ENCODE measurements at regions not wholly inside any gene's neighbourhood (a gene's known extent, or its start where the extent isn't known, plus 50 kb on each side); places are given as distances from the start of the nearest gene placed in this dataset.

DNA sequence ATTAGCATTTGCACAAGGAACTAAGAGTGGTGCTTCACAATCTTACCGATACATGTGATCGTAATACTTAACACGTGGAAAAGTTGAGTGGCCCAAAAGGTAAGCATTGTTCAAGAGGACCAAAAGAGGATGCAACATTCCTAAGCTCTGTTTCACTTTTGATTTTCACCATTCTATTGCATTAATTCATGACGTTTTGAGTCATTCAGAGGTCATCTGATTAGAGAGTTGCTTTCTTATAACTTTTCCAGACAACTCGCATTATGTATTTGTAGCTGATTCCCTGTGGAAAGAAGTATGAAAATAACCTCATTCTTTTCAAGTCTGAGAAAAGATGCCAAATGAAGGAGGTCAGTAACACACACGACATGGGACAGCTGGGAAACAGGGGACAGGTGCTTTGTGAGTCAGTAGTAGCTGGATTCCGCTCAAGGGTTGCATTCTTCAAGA is 344.4 kb downstream of the RND3 start:
- H3K9me3 ChIP-seq: no peaks in the 10 kb centered on the region
- H3K4me1 ChIP-seq: no peaks in the 10 kb centered on the region
- no peaks in the 10 kb centered on the region for H3K27me3 ChIP-seq
- H3K27ac ChIP-seq: no peak overlapping the region
- no peaks in the 10 kb centered on the region for H3K36me3 ChIP-seq
- no peak overlapping the region for H3K4me3 ChIP-seq
- intact Hi-C loops (cut with DNase I; ENCODE audit: low total_unique reads): no loop called here
- TF ChIP-seq, protein P1, sequence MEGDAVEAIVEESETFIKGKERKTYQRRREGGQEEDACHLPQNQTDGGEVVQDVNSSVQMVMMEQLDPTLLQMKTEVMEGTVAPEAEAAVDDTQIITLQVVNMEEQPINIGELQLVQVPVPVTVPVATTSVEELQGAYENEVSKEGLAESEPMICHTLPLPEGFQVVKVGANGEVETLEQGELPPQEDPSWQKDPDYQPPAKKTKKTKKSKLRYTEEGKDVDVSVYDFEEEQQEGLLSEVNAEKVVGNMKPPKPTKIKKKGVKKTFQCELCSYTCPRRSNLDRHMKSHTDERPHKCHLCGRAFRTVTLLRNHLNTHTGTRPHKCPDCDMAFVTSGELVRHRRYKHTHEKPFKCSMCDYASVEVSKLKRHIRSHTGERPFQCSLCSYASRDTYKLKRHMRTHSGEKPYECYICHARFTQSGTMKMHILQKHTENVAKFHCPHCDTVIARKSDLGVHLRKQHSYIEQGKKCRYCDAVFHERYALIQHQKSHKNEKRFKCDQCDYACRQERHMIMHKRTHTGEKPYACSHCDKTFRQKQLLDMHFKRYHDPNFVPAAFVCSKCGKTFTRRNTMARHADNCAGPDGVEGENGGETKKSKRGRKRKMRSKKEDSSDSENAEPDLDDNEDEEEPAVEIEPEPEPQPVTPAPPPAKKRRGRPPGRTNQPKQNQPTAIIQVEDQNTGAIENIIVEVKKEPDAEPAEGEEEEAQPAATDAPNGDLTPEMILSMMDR (IDR thresholded peaks at IDR 0.05): no peak
- TF ChIP-seq POLR2A (IDR thresholded peaks at IDR 0.05): no peak
- no peak for DNase-seq

DNA sequence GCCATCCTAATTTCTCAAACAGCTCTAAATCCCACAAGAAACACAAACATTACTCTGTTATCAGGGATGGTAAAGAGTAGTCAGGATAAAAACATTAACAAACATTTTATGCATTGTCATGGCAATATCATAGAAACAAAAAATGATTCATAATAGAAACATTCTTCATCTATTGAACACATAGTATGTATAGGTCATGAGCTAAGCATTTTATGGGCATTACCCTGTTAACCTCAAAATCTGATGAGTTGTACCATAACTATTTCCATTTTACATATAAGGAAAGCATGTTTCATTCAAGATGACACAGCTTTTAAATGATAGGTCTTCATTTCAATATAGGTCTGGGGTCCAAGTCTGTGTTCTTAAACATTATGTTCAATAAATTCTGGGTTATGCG is 344.9 kb downstream of the RND3 start:
- intact Hi-C loops (cut with DNase I; ENCODE audit: low total_unique reads): no loop called here
- DNase-seq: no peak
- H3K27ac ChIP-seq: no peak overlapping the region
- no peak for TF ChIP-seq POLR2A (IDR thresholded peaks at IDR 0.05)
- no peaks in the 10 kb centered on the region for H3K9me3 ChIP-seq
- no peaks in the 10 kb centered on the region for H3K36me3 ChIP-seq
- no peak overlapping the region for H3K4me3 ChIP-seq
- no peaks in the 10 kb centered on the region for H3K4me1 ChIP-seq
- H3K27me3 ChIP-seq: no peaks in the 10 kb centered on the region

DNA sequence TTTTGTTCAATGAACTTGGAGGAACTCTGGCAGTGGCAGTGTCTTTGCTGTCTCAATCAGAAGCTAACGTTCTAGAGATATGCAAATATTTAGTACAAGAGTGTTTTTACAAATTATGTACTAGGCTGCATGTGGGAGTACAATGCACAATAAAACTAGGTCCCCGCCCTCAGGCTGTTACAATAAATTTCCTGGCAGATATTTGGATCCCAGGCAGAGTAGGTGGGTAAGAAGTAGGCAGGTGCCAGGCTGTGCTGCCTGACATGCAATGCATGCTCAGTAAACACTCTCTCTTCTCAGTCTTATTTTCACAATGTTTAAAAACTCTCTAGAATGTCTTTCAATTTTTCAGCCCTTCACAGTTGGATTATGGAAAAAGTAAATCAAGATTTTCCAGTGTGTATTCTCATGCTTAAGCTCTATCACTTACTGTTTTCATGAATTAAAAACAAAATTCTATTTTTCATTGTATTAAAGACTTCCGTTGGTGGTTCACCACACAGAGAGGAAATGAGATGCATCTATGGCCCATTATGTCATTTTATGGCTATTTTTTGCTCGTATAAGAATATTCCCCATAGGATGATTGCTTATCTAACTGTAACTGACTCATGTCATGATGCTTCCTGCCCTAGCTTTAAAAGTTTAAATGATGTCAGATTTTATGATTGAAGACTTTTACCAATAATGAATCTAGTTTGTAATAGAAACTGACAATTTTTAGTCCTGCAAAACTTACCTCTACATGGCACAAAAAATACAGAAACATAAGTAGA is 346.1 kb downstream of the RND3 start:
- no peak for TF ChIP-seq POLR2A (IDR thresholded peaks at IDR 0.05)
- TF ChIP-seq, protein P1 (IDR thresholded peaks at IDR 0.05): no peak
- H3K27me3 ChIP-seq: no peaks in the 10 kb centered on the region

DNA sequence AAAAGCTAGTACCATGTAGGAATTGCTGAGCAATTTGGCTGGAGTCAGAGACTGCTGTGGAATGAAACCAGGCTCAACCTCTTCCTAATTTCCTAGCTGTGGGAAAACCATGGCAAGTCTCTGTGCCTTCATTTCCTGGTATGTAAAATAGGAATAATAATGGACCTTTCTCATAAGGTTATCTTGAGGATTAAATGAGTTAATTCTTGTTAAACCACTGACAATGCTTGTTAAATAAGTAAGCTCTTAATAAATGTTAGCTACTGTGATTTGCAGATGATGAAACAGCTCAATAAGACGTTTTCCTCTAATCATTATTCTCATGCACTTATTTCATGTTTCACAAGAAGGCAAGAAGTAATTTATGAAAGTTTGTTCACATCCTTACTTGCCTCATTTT is 346.7 kb downstream of the RND3 start:
- Histone ChIP-seq H3K27me3 (no peaks in the 10 kb centered on the region), H3K27ac (no peak overlapping the region), H3K4me3 (no peak overlapping the region), H3K9me3 (no peaks in the 10 kb centered on the region), H3K36me3 (no peaks in the 10 kb centered on the region), H3K4me1 (no peaks in the 10 kb centered on the region)
- intact Hi-C loops (cut with DNase I; ENCODE audit: low total_unique reads): no loop called here
- no peak for TF ChIP-seq POLR2A (IDR thresholded peaks at IDR 0.05)
- no peak for DNase-seq

More for the DNA sequence above, 346.1 kb downstream of the RND3 start:
- Histone ChIP-seq H3K4me3 (no peak overlapping the region), H3K9me3 (no peaks in the 10 kb centered on the region), H3K4me1 (no peaks in the 10 kb centered on the region), H3K27ac (no peak overlapping the region), H3K36me3 (no peaks in the 10 kb centered on the region)
- no peak for DNase-seq
- intact Hi-C loops (cut with DNase I; ENCODE audit: low total_unique reads): no loop called here

DNA sequence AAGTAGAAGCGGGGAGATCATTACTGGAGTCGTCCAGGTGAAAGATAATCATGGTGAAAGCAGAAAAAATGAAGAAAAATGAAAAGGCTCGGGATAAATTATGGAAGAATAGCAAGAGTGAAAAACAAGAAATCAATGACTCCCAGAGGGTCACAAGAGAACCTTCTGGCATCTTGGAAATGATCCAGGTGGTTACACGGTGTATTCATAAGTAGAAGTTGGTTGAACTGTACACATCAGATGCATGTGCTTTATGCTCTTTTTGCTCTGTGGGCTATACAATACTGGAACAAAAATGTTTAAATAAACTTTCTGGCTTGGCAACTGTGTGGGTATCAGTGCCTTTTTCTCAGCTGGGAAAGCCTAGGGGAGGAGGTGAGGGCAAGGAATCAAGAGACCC is 348.9 kb downstream of the RND3 start:
- intact Hi-C loops (cut with DNase I; ENCODE audit: low total_unique reads): no loop called here
- no peak for TF ChIP-seq POLR2A (IDR thresholded peaks at IDR 0.05)
- TF ChIP-seq, protein P1 (IDR thresholded peaks at IDR 0.05): no peak

DNA sequence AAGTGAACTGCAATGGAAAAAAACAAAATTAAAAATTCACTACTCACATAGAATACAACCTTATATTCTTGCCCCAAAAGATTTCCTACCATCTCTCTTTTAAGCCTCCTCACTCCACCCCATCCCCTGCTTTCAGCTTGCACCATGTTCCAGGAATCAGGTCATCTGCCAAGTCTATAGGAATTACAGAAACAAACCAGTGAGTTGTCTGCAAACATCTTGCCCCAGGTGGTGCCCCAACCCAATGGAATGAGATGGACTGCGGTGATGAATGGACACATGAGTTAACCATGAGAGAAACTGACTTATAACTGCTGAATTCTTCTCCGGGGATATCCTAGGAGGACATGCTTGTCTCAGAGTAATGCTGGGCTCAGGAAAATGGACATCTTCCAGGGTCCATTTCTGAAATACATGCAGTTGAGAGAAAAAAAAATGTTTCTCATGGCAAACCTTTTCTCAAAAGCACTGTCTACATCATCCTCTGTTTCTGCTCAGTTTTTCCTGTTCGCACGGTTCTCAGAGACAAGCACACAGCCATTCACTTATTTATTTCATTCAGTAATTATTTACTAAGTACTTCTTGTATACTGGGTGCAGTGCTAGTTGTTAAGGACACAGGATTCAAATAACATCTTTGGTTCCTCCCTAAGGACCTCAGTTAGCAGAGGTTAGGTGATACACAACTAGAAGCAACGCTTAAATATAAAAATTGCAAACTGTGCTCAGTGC is 350.0 kb downstream of the RND3 start:
- no peak overlapping the region for H3K4me3 ChIP-seq
- H3K9me3 ChIP-seq: no peaks in the 10 kb centered on the region
- no peaks in the 10 kb centered on the region for H3K27me3 ChIP-seq
- H3K36me3 ChIP-seq: no peaks in the 10 kb centered on the region
- no peak overlapping the region for H3K27ac ChIP-seq
- intact Hi-C loops (cut with DNase I; ENCODE audit: low total_unique reads): no loop called here
- no peak for TF ChIP-seq POLR2A (IDR thresholded peaks at IDR 0.05)
- TF ChIP-seq, protein P1 (IDR thresholded peaks at IDR 0.05): no peak
- H3K4me1 ChIP-seq: no peaks in the 10 kb centered on the region
- no peak for DNase-seq

More for the DNA sequence above, 348.9 kb downstream of the RND3 start:
- Histone ChIP-seq H3K36me3 (no peaks in the 10 kb centered on the region), H3K4me3 (no peak overlapping the region), H3K9me3 (no peaks in the 10 kb centered on the region), H3K27ac (no peak overlapping the region), H3K27me3 (no peaks in the 10 kb centered on the region), H3K4me1 (no peaks in the 10 kb centered on the region)
- no peak for DNase-seq
